Mucosa of rectum (tissue), 2 donors: ENCODE measurements at regions not wholly inside any gene's neighbourhood (a gene's known extent, or its start where the extent isn't known, plus 50 kb on each side); places are given as distances from the start of the nearest gene placed in this dataset.

ENCODE experiments used
- H3K27ac ChIP-seq, 2 donors: one replicate each; pipeline ENCODE4 v1.7.0; 2013; ENCODE audit warnings: inconsistent platforms in 2 of 2, low read depth in 2 of 2, low read length in 2 of 2
- H3K27me3 ChIP-seq, 2 donors: one replicate each; pipeline ENCODE4 v1.7.0; 2013; ENCODE audit warnings: low read length in 2 of 2; ENCODE audit not compliant: control insufficient read depth in 2 of 2, insufficient read depth in 2 of 2
- H3K36me3 ChIP-seq, 2 donors: one replicate each; pipeline ENCODE4 v1.7.0; 2013; ENCODE audit warnings: low read length in 2 of 2; ENCODE audit not compliant: control insufficient read depth in 2 of 2, insufficient read depth in 2 of 2
- H3K4me1 ChIP-seq, 2 donors: one replicate each; pipeline ENCODE4 v1.7.0; 2013; ENCODE audit warnings: low read length in 2 of 2, mild to moderate bottlenecking in 1 of 2; ENCODE audit not compliant: control insufficient read depth in 2 of 2, insufficient read depth in 2 of 2
- H3K4me3 ChIP-seq, 2 donors: one replicate each; pipeline ENCODE4 v1.7.0; 2013; ENCODE audit warnings: low read length in 2 of 2
- H3K9ac ChIP-seq, 2 donors: one replicate each; pipeline ENCODE4 v1.7.0; 2013; ENCODE audit warnings: low read length in 2 of 2, low read depth in 1 of 2, mild to moderate bottlenecking in 1 of 2
- H3K9me3 ChIP-seq, 2 donors: one replicate each; pipeline ENCODE4 v1.7.0; 2013; ENCODE audit warnings: low read length in 2 of 2; ENCODE audit not compliant: control insufficient read depth in 2 of 2
- donor health status: healthy.
- donor health status: Normal muscosa, but diverticular disease.

- Histone ChIP-seq H3K4me3 (no peak overlapping the region), H3K27me3 (no peaks in the 10 kb centered on the region), H3K9me3 (no peaks in the 10 kb centered on the region)
Observed at GRCh38 chr21:27130154-27130553, 163.3 kb upstream of the ADAMTS5 start.

GRCh38 chr21:27129694-27130093 lies 162.8 kb upstream of the ADAMTS5 start:
- no peaks in the 10 kb centered on the region for H3K4me1 ChIP-seq
- no peak overlapping the region for H3K27ac ChIP-seq
- H3K36me3 ChIP-seq = no peaks in the 10 kb centered on the region
- no peaks in the 10 kb centered on the region for H3K9me3 ChIP-seq
- no peak overlapping the region for H3K9ac ChIP-seq
- H3K27me3 ChIP-seq = no peaks in the 10 kb centered on the region
- H3K4me3 ChIP-seq = no peak overlapping the region

More at GRCh38 chr21:27130154-27130553, 163.3 kb upstream of the ADAMTS5 start:
- Histone ChIP-seq H3K36me3 (no peaks in the 10 kb centered on the region), H3K27ac (no peak overlapping the region), H3K4me1 (no peaks in the 10 kb centered on the region), H3K9ac (no peak overlapping the region)

GRCh38 chr21:27129215-27129614 lies 162.3 kb upstream of the ADAMTS5 start:
- no peak overlapping the region for H3K27ac ChIP-seq
- H3K36me3 ChIP-seq = no peaks in the 10 kb centered on the region
- H3K27me3 ChIP-seq = no peaks in the 10 kb centered on the region
- H3K9ac ChIP-seq = no peak overlapping the region
- H3K4me3 ChIP-seq = no peak overlapping the region
- no peaks in the 10 kb centered on the region for H3K4me1 ChIP-seq
- H3K9me3 ChIP-seq = no peaks in the 10 kb centered on the region

- Histone ChIP-seq H3K9ac (no peak overlapping the region), H3K36me3 (no peaks in the 10 kb centered on the region), H3K27me3 (no peaks in the 10 kb centered on the region), H3K27ac (no peak overlapping the region), H3K4me1 (no peaks in the 10 kb centered on the region), H3K4me3 (no peak overlapping the region), H3K9me3 (no peaks in the 10 kb centered on the region)
Observed at GRCh38 chr21:27126140-27126539, 159.3 kb upstream of the ADAMTS5 start.

- H3K4me1 ChIP-seq = no peaks in the 10 kb centered on the region
Observed at GRCh38 chr21:27122686-27123085, 155.8 kb upstream of the ADAMTS5 start.

GRCh38 chr21:27114111-27114510 lies 147.2 kb upstream of the ADAMTS5 start:
- Histone ChIP-seq H3K4me3 (no peak overlapping the region), H3K27ac (no peak overlapping the region)

More at GRCh38 chr21:27122686-27123085, 155.8 kb upstream of the ADAMTS5 start:
- H3K36me3 ChIP-seq = no peaks in the 10 kb centered on the region
- no peak overlapping the region for H3K27ac ChIP-seq
- H3K9me3 ChIP-seq = no peaks in the 10 kb centered on the region
- H3K9ac ChIP-seq = no peak overlapping the region
- no peaks in the 10 kb centered on the region for H3K27me3 ChIP-seq
- H3K4me3 ChIP-seq = no peak overlapping the region

GRCh38 chr21:27112186-27112585 lies 145.3 kb upstream of the ADAMTS5 start:
- Histone ChIP-seq H3K4me3 (no peak overlapping the region), H3K36me3 (no peaks in the 10 kb centered on the region), H3K9ac (no peak overlapping the region), H3K9me3 (no peaks in the 10 kb centered on the region), H3K4me1 (no peaks in the 10 kb centered on the region), H3K27me3 (no peaks in the 10 kb centered on the region), H3K27ac (no peak overlapping the region)

More at GRCh38 chr21:27114111-27114510, 147.2 kb upstream of the ADAMTS5 start:
- Histone ChIP-seq H3K27me3 (no peaks in the 10 kb centered on the region), H3K9ac (no peak overlapping the region), H3K9me3 (no peaks in the 10 kb centered on the region), H3K4me1 (no peaks in the 10 kb centered on the region), H3K36me3 (no peaks in the 10 kb centered on the region)

GRCh38 chr21:27110956-27111355 lies 144.1 kb upstream of the ADAMTS5 start:
- Histone ChIP-seq H3K27ac (no peak overlapping the region), H3K9ac (no peak overlapping the region), H3K4me1 (no peaks in the 10 kb centered on the region), H3K27me3 (no peaks in the 10 kb centered on the region), H3K9me3 (no peaks in the 10 kb centered on the region), H3K4me3 (no peak overlapping the region), H3K36me3 (no peaks in the 10 kb centered on the region)

- Histone ChIP-seq H3K4me3 (no peak overlapping the region), H3K27ac (no peak overlapping the region), H3K4me1 (no peaks in the 10 kb centered on the region), H3K9ac (no peak overlapping the region), H3K36me3 (no peaks in the 10 kb centered on the region), H3K27me3 (no peaks in the 10 kb centered on the region), H3K9me3 (no peaks in the 10 kb centered on the region)
Observed at GRCh38 chr21:27108701-27109100, 141.8 kb upstream of the ADAMTS5 start.

- H3K36me3 ChIP-seq = no peaks in the 10 kb centered on the region
- H3K9me3 ChIP-seq = no peaks in the 10 kb centered on the region
- no peak overlapping the region for H3K4me3 ChIP-seq
- H3K9ac ChIP-seq = no peak overlapping the region
- H3K27me3 ChIP-seq = no peaks in the 10 kb centered on the region
- no peaks in the 10 kb centered on the region for H3K4me1 ChIP-seq
- no peak overlapping the region for H3K27ac ChIP-seq
Observed at GRCh38 chr21:27108228-27108627, 141.3 kb upstream of the ADAMTS5 start.

- H3K4me3 ChIP-seq = no peak overlapping the region
- H3K27ac ChIP-seq = no peak overlapping the region
- H3K36me3 ChIP-seq = no peaks in the 10 kb centered on the region
- no peaks in the 10 kb centered on the region for H3K9me3 ChIP-seq
- H3K27me3 ChIP-seq = no peaks in the 10 kb centered on the region
- H3K9ac ChIP-seq = no peak overlapping the region
- H3K4me1 ChIP-seq = no peaks in the 10 kb centered on the region
Observed at GRCh38 chr21:27104846-27105431, 138.1 kb upstream of the ADAMTS5 start.
